HG03097 (cell line): ENCODE measurements at regions not wholly inside any gene's neighbourhood (a gene's known extent, or its start where the extent isn't known, plus 50 kb on each side); places are given as distances from the start of the nearest gene placed in this dataset.

Source experiments
- ATAC-seq: cut with Tn5 transposase; IDR thresholded peaks from one replicate; pipeline ENCODE4 v1.9.1; 2021; ENCODE audit not compliant: unreplicated experiment, low FRiP score

DNA sequence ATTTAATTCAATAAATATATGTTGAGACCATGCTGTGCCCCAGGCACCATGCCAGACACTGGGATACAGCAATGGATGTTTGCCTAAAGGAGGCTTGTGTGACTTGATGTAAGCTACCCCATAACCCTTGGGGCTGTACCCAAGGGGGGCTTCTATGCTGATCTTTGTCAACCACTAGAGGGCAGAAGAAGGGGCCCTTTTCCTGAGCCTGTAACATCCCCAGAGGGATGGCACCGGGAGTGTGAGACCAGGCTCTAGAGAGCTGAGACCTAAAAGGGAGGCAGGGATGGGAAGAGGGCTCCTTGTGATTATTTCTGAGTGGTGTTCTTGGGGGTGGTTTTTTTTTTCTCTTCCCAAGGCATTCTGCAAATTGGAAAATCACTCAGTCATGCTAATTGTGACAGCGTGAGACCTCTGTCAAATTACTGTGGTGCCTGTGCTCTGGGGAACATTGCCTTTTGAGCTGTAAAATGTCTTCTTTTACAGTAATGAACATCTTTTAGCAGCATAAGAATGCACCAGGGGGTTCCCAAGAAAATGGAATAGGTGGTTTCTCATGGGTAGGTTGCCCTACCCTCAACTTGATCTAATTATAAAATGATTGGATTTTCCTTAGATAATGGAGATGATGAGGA is 138.7 kb upstream of the SLC24A3 start:
- no peak for ATAC-seq

- ATAC-seq = no peak
Measured at GRCh38 chr20:19074356-19074755, 138.1 kb upstream of the SLC24A3 start.

GRCh38 chr20:19074828-19075516 is 137.5 kb upstream of the SLC24A3 start:
- ATAC-seq = peak; percentile 64

- no peak for ATAC-seq
Measured at GRCh38 chr20:19077370-19078220, 134.8 kb upstream of the SLC24A3 start.

DNA sequence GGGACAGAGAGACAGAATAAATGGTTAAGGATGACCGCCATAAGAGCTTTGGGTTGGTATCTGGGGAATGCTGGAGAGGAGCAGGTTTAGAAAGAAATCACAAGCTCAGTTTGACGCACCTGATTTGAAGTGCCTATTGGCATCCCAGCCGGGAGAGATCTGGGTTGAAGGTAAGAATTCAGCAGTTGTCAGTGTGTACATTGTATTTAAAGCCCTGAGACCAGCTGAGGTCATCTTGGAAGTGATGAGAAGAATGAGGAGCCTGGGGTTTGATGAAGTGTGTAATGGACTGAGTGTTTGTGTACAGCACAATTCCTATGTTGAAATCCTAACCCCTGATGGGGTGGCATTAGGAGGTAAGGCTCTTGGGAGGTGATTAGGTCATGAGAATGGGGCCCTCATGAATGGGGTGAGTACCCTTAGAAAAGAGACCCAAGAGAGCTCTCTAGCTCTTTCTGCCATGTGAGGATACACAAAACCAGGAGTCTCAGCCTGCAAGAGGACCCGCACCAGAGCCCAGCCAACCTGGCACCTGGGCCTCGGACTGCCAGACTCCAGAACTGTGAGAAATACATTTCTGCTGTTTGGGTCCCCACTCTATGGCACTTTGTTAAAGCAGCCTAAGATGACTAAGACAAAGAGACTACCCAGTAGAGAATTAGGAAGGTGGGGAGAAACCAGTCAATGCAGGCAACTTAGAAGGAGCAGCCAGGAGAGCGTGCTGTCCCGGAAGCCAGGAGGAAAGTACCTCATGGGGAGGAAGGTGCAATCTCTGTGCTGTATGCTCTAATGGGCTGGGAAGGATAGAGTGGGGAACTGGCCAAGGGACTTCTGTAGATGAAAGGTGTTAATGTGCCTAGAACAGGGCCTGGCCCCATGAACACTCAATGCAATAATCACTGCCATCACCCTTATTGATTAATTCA is 133.7 kb upstream of the SLC24A3 start:
- ATAC-seq = no peak

GRCh38 chr20:19079536-19080299 is 132.7 kb upstream of the SLC24A3 start:
- ATAC-seq = no peak

GRCh38 chr20:19081937-19082336 is 130.5 kb upstream of the SLC24A3 start:
- ATAC-seq = no peak

DNA sequence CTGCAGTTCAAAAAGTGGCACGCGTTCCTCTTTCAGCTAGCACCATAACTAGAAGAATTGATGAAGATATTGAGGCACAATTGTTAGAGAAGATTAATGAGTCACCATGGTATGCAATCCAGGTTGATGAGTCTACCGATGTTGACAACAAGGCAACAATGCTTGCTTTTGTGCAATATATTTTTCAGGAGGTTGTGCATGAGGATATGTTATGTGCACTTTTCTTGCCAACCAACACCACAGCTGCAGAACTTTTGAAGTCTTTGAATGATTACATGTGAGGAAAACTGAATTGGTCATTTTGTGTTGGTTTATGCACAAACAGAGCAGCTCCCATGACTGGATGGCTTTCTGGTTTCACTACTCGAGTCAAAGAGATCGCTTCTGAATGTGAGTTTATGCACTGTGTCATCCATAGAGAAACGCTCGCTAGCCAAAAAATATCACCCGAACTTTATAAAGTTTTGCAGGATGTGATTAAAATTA is 129.3 kb upstream of the SLC24A3 start:
- no peak for ATAC-seq

GRCh38 chr20:19090332-19090731 is 122.1 kb upstream of the SLC24A3 start:
- ATAC-seq = no peak

- ATAC-seq = no peak
Measured at GRCh38 chr20:19094959-19095541, 117.4 kb upstream of the SLC24A3 start.

DNA sequence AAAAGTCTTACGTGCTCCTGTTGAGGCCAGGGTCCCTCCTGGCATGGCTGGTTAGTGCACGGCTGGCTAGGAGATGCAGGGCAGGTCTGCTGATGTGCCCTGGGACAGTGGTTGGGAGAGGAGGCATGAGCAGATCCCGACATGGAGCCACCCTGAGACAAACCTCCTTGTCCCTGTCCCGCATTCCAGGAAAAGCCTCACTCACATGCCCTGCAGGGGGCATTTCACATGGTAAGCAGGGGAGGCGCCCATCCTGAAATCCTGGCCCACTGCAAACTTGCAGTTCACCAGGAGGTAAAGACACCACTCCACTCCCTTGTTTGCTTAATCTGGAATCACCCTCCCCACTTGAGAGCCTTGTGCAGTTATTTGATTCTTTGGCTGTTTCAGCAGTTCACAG is 116.7 kb upstream of the SLC24A3 start:
- no peak for ATAC-seq

DNA sequence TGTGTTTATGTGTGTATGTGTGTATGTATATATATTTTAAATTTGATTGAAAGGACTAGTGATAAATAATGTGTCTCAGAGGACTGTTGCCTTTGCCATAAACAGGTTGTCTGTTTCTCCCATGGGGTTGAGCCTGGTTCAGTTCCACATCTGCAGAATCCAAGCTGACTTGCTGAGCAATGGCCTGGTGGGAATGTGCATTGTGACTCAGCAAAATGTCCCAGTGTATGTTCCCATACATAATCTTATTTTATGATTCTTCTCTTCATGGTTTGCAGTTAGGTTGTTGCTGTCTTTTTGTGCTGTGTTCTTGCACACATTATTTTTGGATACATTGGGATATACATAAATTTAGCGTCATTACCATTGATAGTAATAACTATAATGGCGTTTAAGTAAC is 115.6 kb upstream of the SLC24A3 start:
- no peak for ATAC-seq

GRCh38 chr20:19098117-19098516 is 114.3 kb upstream of the SLC24A3 start:
- no peak for ATAC-seq

- ATAC-seq = no peak
Measured at GRCh38 chr20:19098806-19099578, 113.5 kb upstream of the SLC24A3 start.

GRCh38 chr20:19099596-19100545 is 112.6 kb upstream of the SLC24A3 start:
- ATAC-seq = no peak

GRCh38 chr20:19100975-19101374 is 111.5 kb upstream of the SLC24A3 start:
- ATAC-seq = no peak

GRCh38 chr20:19104186-19104585 is 108.3 kb upstream of the SLC24A3 start:
- no peak for ATAC-seq
